PC-9 (cell line): ENCODE measurements at regions not wholly inside any gene's neighbourhood (a gene's known extent, or its start where the extent isn't known, plus 50 kb on each side); places are given as distances from the start of the nearest gene placed in this dataset.

Source experiments
- CTCF ChIP-seq: fragments of 200-600 bp; sonication (generic); conservative IDR thresholded peaks from 2 replicates; pipeline ENCODE4 v1.6.1; 2017; ENCODE audit warnings: mixed run types, antibody characterized with exemption, mild to moderate bottlenecking, moderate library complexity
- EZH2 ChIP-seq: fragments of 200-600 bp; sonication (generic); IDR thresholded peaks from 2 replicates; pipeline ENCODE4 v1.8.0; 2017; ENCODE audit warnings: antibody characterized with exemption, low read depth

GRCh38 chr2:63699549-63699839 is 110.7 kb downstream of the MDH1 start:
- TF ChIP-seq CTCF (no peak), EZH2 (no peak)
